Left lobe of liver (tissue), 2 donors: ENCODE measurements at regions not wholly inside any gene's neighbourhood (a gene's known extent, or its start where the extent isn't known, plus 50 kb on each side); places are given as distances from the start of the nearest gene placed in this dataset.

Experiments
- ATAC-seq: fragments of 200-7000 bp; cut with Tn5 transposase; one replicate; pipeline ENCODE4 v1.9.1; 2020; ENCODE audit warnings: mild to moderate bottlenecking, moderate library complexity
- DNase-seq: peaks from one replicate; pipeline ENCODE4 v3.0.0-alpha.2; 2020; ENCODE audit warnings: low spot score
- donor health status: DM: no; HTN: no; CAD: no; lungs with moderate emphysema.
- donor health status: DM: no; HTN: yes; CAD: no.

DNA sequence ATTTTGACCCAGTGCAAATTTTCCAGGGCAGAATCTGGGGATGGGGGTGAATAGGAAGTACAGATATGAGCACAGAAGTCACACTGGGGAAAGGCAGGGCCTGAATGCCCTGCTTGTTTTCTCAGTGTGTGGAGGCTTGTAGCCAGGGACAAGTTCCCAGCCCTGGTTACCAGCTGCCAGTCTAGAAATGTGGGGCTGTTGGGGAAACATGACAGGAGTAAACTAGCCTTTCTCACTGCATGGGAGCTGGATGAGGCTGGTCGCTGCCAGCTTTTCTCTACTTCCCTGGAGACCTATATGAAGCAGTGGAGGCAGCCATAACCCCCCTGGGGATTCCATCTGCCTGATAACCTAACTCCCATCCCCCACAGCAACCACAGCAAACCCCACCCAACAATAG, 2267.7 kb downstream of the PCDH9 start:
- no peak for DNase-seq
- ATAC-seq: no peak

DNA sequence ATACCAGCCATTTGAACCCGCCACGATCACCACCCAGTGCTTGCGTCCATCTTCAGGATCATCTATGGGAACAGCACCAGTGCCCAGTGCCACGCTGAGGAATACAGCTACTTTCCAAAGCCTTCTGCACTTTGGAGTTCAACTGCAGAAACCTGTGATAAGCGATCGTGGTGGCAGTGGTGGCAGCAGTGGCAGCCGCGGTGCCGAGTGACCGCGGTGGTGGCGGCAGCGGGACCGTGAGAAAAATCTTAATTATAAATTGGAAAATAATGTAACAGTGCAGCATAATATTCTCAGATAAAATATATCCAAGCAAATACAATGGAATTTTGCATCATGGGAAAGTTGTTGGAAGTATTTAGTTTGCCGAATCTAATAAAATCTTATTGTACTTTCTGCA, 2270.9 kb downstream of the PCDH9 start:
- ATAC-seq: no peak
- no peak for DNase-seq

GRCh38 chr13:64958106-64958505, 2272.0 kb downstream of the PCDH9 start:
- DNase-seq (no peak), ATAC-seq (no peak)

GRCh38 chr13:64938660-64939059, 2291.5 kb downstream of the PCDH9 start:
- ATAC-seq (no peak), DNase-seq (no peak)

DNA sequence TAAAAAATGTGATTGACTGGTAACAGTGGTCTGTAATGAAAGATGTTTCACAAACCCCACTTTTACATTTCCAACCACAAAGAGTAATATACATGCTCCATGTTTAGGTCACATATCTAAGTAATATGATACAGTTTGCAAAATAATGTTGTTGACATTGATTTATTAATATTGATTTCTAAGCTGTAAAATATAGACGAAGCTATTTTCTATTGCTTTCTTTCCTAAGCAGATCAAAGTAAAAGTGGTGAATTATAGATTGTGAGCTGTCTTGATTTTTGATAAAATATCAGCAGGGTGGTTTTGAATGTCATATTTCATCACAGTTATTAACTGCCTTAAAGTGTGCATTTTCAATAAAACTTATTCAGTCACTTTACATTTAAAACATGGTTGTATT, 2292.8 kb downstream of the PCDH9 start:
- no peak for DNase-seq
- ATAC-seq: no peak

DNA sequence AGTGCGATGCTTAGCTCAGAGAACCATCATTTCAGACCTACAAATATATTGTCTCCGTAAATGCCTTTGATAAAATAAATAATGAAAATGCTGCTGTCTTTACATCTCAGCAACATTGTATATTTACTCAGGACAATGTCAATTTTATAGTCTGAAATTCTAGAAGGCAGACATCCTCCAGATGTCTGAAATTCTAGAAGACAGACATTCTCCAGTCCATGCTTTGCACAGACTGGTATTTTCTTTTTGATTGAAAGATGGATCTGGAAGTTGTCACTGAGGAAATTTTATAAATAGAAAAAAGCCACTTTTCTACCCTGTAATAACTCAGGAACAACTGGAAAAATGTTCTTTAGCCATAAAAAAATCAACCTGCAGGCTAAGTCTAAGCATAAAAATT, 2293.3 kb downstream of the PCDH9 start:
- DNase-seq (no peak), ATAC-seq (no peak)

DNA sequence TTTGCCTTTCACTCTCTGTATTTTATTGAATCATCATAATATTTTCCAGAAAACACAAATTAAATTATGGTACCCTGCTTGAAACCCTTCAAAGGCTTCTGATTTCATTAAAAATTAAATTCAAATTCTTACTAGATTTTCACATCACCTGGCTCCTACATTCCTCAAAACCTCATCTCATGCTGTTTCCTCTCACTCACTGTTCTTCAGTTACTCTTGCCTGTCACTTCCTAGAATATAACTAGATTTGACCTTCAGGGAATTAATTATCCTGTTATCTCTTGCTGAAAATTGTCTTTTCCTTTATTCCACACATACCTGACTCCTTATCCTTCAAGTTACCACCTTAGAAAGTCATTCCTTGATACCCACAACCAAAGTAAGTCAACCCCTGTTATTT, 2294.7 kb downstream of the PCDH9 start:
- no peak for DNase-seq
- no peak for ATAC-seq

DNA sequence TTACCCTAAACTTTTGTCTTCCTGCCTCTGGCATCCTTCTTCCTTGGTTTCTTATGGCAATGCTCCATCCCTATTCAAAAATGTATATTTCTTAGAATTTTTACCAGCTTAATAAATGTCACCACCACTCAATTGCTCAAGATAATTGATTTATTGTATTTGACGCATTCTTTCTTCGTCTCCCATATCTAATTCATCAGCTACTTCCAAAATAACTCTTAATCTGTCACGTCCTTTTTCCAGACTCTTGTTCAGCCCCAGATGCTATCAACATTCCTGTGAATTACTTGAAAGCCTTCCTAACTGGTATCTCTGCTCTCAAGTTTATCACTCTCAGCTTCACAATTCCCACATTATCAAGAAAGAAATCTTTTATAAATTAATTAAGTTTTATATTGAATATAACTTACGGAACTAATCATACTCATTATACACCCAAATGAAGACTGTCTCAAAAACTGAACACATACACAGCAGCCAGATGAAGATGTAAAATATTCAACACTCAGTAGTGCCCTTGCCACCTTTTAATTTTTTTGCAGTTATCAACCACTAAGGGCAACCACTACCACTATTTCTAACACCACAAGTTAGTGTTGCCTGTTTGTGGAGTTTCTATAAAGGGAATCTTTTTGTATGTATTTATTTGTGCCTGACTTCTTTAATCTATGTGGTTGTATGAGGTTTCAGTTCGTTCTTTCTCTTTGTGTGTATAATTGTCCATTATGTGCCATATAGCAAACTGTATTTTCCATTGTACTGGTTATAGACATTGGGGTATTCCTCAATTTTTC, 2295.4 kb downstream of the PCDH9 start:
- DNase-seq: no peak
- ATAC-seq: no peak

DNA sequence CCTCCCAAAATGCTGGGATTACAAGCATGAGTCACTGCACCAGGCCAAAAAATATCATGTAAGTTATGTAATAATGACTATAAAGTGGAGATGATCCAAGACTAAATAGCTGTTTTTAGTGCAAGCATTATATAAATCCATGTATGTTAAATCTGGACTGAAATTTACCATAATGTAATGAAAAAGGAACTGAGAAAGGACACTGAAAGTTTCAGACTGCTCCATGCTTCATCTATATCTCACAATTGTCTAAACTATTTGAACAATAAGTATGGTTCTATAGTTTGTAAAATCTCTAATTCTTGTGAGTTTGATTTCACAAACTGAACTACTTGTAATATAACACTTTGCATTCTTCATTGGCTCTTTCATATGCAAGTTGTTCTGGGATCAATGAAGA, 2299.5 kb downstream of the PCDH9 start:
- ATAC-seq: no peak

DNA sequence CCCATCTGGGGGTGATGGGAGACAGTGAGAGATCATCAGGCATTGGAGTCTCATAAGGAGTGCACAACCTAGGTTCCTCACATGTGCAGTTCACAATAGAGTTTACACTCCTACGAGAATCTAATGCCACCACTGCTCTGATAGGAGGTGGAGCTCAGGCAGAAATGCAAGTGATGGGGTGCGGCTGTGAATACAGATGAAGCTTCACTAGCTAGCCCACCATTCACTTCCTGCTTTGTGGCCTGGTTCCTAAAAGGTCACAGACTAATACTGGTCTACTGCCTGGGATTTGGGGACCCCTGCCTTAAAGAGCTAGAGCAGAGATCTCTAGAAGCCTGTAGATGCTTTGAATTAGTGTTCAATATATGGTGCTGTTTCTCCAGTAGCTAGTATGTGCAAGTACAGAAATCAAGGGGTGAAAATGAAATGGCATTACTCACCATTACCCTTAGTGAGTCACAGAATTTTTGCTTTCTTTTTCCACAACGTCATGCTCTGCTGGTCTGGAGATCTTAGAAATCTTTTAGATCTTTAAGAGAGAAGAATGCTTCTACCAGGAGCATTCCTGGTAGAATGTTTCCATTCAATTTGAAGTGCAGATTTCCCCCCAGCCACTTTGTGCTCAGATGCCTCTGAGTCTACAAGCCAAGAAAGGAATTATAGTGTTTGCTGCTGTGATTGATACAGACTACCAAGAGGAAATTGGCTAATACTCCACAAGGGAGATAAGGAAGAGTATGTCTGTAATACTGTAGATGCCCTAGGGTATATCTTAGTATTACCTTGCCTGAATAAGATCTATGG, 2301.2 kb downstream of the PCDH9 start:
- ATAC-seq (no peak), DNase-seq (no peak)

More for the DNA sequence above, 2299.5 kb downstream of the PCDH9 start:
- no peak for DNase-seq

DNA sequence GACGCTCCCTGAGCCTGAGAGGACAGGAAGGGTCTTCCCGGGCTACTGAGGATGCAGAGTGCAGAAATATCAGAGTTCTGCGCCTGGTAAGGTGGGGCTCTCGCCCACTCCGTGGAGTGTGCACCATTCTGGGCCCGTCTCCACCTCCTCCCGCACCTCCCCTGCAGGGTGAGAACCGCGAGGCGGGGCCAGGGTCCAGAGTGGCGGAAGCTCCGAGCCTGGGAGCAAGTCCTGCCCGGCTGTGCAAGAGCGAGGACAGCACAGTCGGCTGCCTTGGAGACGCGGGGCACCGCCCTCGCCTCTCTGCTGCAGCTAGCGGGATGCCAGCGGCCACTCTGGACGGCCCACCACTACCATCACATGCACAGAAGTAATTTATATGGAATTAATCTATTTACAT, 2304.4 kb downstream of the PCDH9 start:
- ATAC-seq (no peak), DNase-seq (no peak)

DNA sequence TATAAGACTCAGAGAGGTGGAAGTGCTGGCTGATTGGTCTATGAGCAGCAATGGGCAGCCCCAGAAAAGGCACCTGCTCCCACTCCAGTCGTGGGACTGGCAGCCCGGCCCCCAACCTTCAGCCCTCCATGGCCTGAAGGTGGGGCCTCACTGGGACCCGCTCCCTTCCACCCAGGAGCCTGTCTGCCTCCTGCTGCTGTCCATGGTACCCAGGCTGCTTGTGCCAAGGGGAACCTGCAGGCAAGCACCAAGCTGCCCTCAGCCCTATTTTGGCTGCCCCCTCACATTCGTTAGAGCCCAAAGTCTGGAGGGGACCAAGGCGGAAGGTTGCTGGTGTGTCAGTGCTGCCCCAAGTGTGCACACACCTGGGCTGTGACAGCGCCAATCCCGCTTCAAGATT, 2304.9 kb downstream of the PCDH9 start:
- ATAC-seq: no peak
- DNase-seq: no peak

DNA sequence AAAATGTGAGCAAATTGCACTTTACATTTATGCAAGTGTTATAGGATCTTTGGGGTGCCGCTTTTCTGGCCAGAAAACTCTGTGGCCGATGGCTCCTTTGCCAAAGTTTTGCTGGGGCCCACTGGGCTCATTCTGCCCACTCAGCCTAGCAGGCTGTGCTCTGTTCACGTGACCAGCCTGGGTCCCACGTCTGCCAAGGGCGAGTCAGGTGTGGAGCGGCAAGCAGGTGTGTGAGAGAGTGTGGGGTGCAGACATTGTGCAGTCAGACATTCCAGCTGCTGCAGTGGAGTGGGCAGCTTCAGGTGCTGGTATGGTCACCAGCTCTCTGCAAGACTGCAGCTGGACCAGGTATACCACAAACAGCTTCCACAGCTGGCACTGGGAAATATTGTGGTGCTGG, 2305.7 kb downstream of the PCDH9 start:
- no peak for DNase-seq

GRCh38 chr13:64917566-64917965, 2312.6 kb downstream of the PCDH9 start:
- DNase-seq (no peak), ATAC-seq (no peak)

More for the DNA sequence above, 2305.7 kb downstream of the PCDH9 start:
- ATAC-seq: no peak

- DNase-seq (no peak), ATAC-seq (no peak)
Observed at GRCh38 chr13:64912141-64912540, 2318.0 kb downstream of the PCDH9 start.

DNA sequence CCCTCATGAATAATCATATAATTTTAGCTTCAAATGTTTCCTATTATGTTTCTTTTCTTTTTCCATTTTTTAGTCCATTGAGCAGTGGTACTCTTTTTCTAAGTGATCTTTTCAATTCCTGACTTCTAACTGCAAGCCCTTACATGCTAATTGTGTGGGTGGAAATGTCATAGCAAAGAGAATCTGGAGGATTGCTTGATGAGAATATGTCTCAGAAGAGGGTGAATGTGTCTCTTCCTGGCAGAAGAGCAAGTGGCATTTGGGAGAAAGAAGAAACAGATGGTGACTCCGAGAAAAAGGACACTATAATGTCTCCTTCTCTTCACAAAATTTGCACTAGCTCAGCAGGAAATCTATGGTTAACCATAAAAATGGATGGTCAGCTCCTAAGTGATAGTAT, 2320.0 kb downstream of the PCDH9 start:
- ATAC-seq (no peak), DNase-seq (no peak)

GRCh38 chr13:64909184-64909583, 2321.0 kb downstream of the PCDH9 start:
- DNase-seq: no peak
- ATAC-seq: no peak

DNA sequence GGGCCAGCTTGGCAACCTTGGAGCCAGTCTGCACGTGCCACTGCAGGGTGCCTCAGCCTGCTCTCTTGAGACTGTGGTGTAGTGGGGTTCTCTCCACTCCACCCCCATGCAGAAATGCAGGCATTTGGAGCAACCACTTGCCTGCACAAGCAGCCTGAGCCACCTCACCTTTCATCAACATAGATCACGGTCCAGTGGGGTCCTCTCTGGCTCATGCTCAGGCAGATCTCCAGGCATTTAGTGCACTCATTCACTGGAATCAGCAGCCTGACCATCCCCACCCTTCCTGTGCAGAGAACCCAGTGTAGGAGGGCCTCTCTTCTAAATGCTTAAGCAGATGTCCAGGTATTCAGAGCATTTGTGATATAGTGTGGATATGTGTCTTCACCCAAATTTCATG, 2330.1 kb downstream of the PCDH9 start:
- ATAC-seq (no peak), DNase-seq (no peak)

- ATAC-seq (no peak), DNase-seq (no peak)
Observed at GRCh38 chr13:64884976-64885375, 2345.2 kb downstream of the PCDH9 start.

DNA sequence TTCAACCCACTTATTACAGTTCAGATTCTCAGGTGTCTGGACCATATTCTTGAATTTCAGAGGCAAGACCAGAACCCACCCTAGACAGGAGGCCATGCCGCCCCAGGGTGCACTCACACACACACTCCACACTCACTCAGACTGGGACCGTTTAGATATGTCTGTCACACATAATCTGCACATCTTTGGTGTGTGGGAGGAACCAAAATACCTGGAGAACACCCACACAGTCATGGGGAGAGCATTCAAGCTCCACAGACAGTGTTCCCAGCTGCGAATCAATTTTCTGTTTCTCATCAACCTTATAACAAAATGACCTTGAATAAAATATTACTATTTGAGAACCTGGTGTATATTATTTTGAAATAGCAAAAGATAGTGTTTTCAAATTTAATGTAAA, 2353.0 kb downstream of the PCDH9 start:
- ATAC-seq (no peak), DNase-seq (no peak)

DNA sequence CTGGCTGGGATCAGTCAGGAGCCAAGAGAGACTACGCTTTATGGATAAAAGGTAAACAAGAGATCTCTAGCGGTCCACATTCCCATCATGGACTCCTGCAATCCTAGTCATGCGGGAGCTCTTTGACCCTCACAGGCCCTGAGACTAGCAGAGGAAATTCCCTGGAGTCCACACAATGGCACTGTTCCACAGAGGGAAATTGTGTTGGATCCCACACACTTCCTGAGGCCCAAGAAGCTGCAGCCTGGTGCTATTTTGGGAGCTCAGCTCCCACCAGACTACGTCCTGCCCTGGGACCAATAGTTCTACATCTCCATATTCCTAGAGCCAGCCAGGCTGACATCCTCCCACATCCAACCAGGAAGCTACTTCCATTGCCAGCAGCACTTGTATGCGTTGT, 2358.4 kb downstream of the PCDH9 start:
- ATAC-seq (no peak), DNase-seq (no peak)

GRCh38 chr13:64869539-64869938, 2360.6 kb downstream of the PCDH9 start:
- DNase-seq: no peak
- no peak for ATAC-seq
